Right lobe of liver (tissue), 4 donors: ENCODE measurements at regions not wholly inside any gene's neighbourhood (a gene's known extent, or its start where the extent isn't known, plus 50 kb on each side); places are given as distances from the start of the nearest gene placed in this dataset.

ENCODE experiments used
- CTCF ChIP-seq, 4 donors: fragments of 200-600 bp in 3 of 4; fragments of 450-650 bp in 1 of 4; IDR thresholded peaks; one replicate each; pipeline versions ENCODE4 v1.5.1 to v1.8.0; 2016 to 2022; ENCODE audit warnings: antibody characterized with exemption in 4 of 4, mild to moderate bottlenecking in 2 of 4
- POLR2A ChIP-seq: fragments of 450-650 bp; IDR thresholded peaks from one replicate; pipeline ENCODE4 v1.6.1; 2017; ENCODE audit warnings: antibody characterized with exemption, mild to moderate bottlenecking
- donor health status: DM: no; HTN: no; CAD: no.
- donor health status: DM: no; HTN: no; CAD: no.
- donor health status: DM: no; HTN: yes; CAD: no.

GRCh38 chr6:139597087-139597763, 222.8 kb upstream of the CITED2 start:
- TF ChIP-seq CTCF (IDR thresholded peaks at IDR 0.05), result no peak
- no peak for TF ChIP-seq POLR2A
